ENCODE measurements at regions not wholly inside any gene's neighbourhood (a gene's known extent, or its start where the extent isn't known, plus 50 kb on each side); places are given as distances from the start of the nearest gene placed in this dataset.

DNA sequence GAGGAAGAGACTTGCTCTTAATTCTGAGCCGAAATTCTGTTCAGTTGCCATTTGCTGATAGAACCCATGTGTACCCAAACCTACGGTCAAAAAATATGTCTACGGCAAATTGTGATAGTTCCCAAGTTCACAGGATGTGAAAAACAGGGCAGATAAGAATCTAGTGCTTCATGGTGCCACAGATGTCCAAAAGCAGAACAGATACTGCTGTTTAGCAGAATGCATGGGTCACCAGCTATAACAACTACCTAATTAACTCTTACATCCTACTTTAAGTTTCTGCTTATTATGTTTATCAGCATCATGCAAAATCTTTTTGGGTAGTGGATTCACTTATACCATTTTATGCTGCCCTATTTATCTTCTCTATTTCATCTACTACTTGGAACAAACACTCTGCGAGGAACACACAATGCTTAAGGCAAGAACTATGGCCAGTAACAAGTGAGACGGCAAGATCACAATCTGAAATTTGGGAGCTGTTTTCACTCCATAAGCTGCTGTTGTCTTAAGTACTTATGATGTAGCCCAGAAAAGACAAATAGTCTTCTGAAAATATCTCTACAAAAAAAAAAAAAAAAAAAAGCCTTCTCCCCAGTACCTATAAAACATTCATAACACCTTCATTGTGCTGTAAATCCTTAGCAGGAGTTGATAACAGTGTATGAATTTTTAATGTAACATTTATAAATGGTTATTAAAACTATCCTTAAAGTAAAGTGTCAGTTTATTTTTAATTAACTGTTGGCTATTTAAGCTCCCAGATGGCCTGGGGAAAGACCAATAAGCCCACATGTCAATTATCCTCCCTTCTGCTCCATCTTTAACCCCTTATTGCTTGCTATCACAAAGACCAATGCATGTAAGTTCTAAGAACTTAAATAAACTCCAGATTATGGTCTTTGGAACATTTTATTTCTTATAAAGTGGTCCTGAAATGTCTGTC lies 232.3 kb downstream of the TLR4 start (continued):
- TF ChIP-seq, protein P1, sequence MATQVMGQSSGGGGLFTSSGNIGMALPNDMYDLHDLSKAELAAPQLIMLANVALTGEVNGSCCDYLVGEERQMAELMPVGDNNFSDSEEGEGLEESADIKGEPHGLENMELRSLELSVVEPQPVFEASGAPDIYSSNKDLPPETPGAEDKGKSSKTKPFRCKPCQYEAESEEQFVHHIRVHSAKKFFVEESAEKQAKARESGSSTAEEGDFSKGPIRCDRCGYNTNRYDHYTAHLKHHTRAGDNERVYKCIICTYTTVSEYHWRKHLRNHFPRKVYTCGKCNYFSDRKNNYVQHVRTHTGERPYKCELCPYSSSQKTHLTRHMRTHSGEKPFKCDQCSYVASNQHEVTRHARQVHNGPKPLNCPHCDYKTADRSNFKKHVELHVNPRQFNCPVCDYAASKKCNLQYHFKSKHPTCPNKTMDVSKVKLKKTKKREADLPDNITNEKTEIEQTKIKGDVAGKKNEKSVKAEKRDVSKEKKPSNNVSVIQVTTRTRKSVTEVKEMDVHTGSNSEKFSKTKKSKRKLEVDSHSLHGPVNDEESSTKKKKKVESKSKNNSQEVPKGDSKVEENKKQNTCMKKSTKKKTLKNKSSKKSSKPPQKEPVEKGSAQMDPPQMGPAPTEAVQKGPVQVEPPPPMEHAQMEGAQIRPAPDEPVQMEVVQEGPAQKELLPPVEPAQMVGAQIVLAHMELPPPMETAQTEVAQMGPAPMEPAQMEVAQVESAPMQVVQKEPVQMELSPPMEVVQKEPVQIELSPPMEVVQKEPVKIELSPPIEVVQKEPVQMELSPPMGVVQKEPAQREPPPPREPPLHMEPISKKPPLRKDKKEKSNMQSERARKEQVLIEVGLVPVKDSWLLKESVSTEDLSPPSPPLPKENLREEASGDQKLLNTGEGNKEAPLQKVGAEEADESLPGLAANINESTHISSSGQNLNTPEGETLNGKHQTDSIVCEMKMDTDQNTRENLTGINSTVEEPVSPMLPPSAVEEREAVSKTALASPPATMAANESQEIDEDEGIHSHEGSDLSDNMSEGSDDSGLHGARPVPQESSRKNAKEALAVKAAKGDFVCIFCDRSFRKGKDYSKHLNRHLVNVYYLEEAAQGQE (IDR thresholded peaks at IDR 0.05; ENCODE audit: unreplicated experiment), result no peak
- TF ChIP-seq JUNB (IDR thresholded peaks at IDR 0.05; ENCODE audit: unreplicated experiment) (no peak), ZNF462 (CRISPR knock-in tag; IDR thresholded peaks at IDR 0.05) (no peak), POLR2AphosphoS5 (IDR thresholded peaks at IDR 0.05; ENCODE audit: low read depth) (no peak)

Measured in GM23338 (cell line).